ENCODE measurements at regions not wholly inside any gene's neighbourhood (a gene's known extent, or its start where the extent isn't known, plus 50 kb on each side); places are given as distances from the start of the nearest gene placed in this dataset.

- Histone ChIP-seq H3K4me2 (ENCODE audit: insufficient read depth, low read length) (no peak overlapping the region), H2AFZ (ENCODE audit: low read depth, low read length) (no peak overlapping the region), H3K27ac (ENCODE audit: insufficient read depth, low read depth, low read length) (no peak overlapping the region), H4K20me1 (replicated peaks; ENCODE audit: control insufficient read depth, extremely low read depth, insufficient read depth, low read length) (no peaks in the 10 kb centered on the region), H3K4me1 (ENCODE audit: control insufficient read depth, extremely low read depth, insufficient read depth, low read length) (no peaks in the 10 kb centered on the region), H3K4me3 (replicated peaks in 1 of 3; ENCODE audit: insufficient read depth in 1 of 3, low read depth in 1 of 3, low read length in 3 of 3) (no peak overlapping the region), H3K36me3 (ENCODE audit: control insufficient read depth in 2 of 2, extremely low read depth in 1 of 2, insufficient read depth in 2 of 2, low read length in 2 of 2) (no peaks in the 10 kb centered on the region), H3K9me1 (replicated peaks; ENCODE audit: control insufficient read depth, extremely low read depth, insufficient read depth, low read length) (no peaks in the 10 kb centered on the region), H3K79me2 (ENCODE audit: control insufficient read depth, insufficient read depth, low read length) (no peaks in the 10 kb centered on the region), H3K9ac (replicated peaks; ENCODE audit: extremely low read depth, insufficient read depth, low read length) (no peak overlapping the region), H3K27me3 (ENCODE audit: control insufficient read depth in 2 of 2, insufficient read depth in 2 of 2, low read length in 2 of 2) (no peaks in the 10 kb centered on the region), H3K9me3 (replicated peaks; ENCODE audit: control insufficient read depth, insufficient read depth, low read length) (no peaks in the 10 kb centered on the region)
- DNase-seq (ENCODE audit: low read depth, low spot score) (no peak), FAIRE-seq (no peak)
- intact Hi-C loops (cut with micrococcal nuclease) = no loop called here
- ChIA-PET CTCF (interaction anchor here (1.4 kb wide), 1 partner anchor 98 kb away, joined by 4 read pairs; no protein-coding TSS in a partner anchor), POLR2A (no interaction called here)
- dilution Hi-C loops (cut with MboI; ENCODE audit: extremely low pct_ligation_motif_present, low sequenced_read_pairs) = no loop called here
- TF ChIP-seq FOS (IDR thresholded peaks at IDR 0.05; ENCODE audit: borderline replicate concordance, insufficient read depth, low read length) (no peak), MYC (IDR thresholded peaks at IDR 0.05; ENCODE audit: low read depth, low read length) (no peak)
- BruUV-seq (replicated peaks) = no TSS peak
Measured at GRCh38 chr20:8951164-8951563, 117.7 kb upstream of the PLCB4 start.

GRCh38 chr20:8952721-8953120 is 116.2 kb upstream of the PLCB4 start:
- Histone ChIP-seq H3K4me3 (replicated peaks in 1 of 3; ENCODE audit: insufficient read depth in 1 of 3, low read depth in 1 of 3, low read length in 3 of 3) (no peak overlapping the region), H4K20me1 (replicated peaks; ENCODE audit: control insufficient read depth, extremely low read depth, insufficient read depth, low read length) (no peaks in the 10 kb centered on the region), H3K4me2 (ENCODE audit: insufficient read depth, low read length) (no peak overlapping the region), H3K27me3 (ENCODE audit: control insufficient read depth in 2 of 2, insufficient read depth in 2 of 2, low read length in 2 of 2) (no peaks in the 10 kb centered on the region), H2AFZ (ENCODE audit: low read depth, low read length) (no peak overlapping the region), H3K27ac (ENCODE audit: insufficient read depth, low read depth, low read length) (no peak overlapping the region), H3K9me1 (replicated peaks; ENCODE audit: control insufficient read depth, extremely low read depth, insufficient read depth, low read length) (no peaks in the 10 kb centered on the region), H3K4me1 (ENCODE audit: control insufficient read depth, extremely low read depth, insufficient read depth, low read length) (no peaks in the 10 kb centered on the region), H3K9ac (replicated peaks; ENCODE audit: extremely low read depth, insufficient read depth, low read length) (no peak overlapping the region), H3K36me3 (ENCODE audit: control insufficient read depth in 2 of 2, extremely low read depth in 1 of 2, insufficient read depth in 2 of 2, low read length in 2 of 2) (no peaks in the 10 kb centered on the region), H3K9me3 (replicated peaks; ENCODE audit: control insufficient read depth, insufficient read depth, low read length) (no peaks in the 10 kb centered on the region), H3K79me2 (ENCODE audit: control insufficient read depth, insufficient read depth, low read length) (no peaks in the 10 kb centered on the region)
- CTCF ChIA-PET = no interaction called here
- dilution Hi-C loops (cut with MboI; ENCODE audit: extremely low pct_ligation_motif_present, low sequenced_read_pairs) = no loop called here
- TF ChIP-seq MAX (IDR thresholded peaks at IDR 0.05; ENCODE audit: insufficient read depth, insufficient read length) = no peak
- TF ChIP-seq GATA2 (IDR thresholded peaks at IDR 0.05; ENCODE audit: insufficient read depth, insufficient read length, low read depth, low read length) = no peak
- no peak for TF ChIP-seq POLR2A (IDR thresholded peaks at IDR 0.05; ENCODE audit: low read depth, low read length)
- no peak for TF ChIP-seq JUN (IDR thresholded peaks at IDR 0.05; ENCODE audit: borderline replicate concordance, insufficient read depth, insufficient read length, low read depth)
- no peak for TF ChIP-seq POLR2AphosphoS5 (IDR thresholded peaks at IDR 0.05; ENCODE audit: insufficient read depth, low read depth, low read length)
- no peak for TF ChIP-seq EZH2 (IDR thresholded peaks at IDR 0.05; ENCODE audit: borderline replicate concordance, low read depth, low read length, severe bottlenecking)
- TF ChIP-seq, protein P1, sequence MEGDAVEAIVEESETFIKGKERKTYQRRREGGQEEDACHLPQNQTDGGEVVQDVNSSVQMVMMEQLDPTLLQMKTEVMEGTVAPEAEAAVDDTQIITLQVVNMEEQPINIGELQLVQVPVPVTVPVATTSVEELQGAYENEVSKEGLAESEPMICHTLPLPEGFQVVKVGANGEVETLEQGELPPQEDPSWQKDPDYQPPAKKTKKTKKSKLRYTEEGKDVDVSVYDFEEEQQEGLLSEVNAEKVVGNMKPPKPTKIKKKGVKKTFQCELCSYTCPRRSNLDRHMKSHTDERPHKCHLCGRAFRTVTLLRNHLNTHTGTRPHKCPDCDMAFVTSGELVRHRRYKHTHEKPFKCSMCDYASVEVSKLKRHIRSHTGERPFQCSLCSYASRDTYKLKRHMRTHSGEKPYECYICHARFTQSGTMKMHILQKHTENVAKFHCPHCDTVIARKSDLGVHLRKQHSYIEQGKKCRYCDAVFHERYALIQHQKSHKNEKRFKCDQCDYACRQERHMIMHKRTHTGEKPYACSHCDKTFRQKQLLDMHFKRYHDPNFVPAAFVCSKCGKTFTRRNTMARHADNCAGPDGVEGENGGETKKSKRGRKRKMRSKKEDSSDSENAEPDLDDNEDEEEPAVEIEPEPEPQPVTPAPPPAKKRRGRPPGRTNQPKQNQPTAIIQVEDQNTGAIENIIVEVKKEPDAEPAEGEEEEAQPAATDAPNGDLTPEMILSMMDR (IDR thresholded peaks at IDR 0.05; ENCODE audit: extremely low read depth in 1 of 2, insufficient read depth in 1 of 2, low read depth in 1 of 2, low read length in 2 of 2) = no peak
- TF ChIP-seq MYC (IDR thresholded peaks at IDR 0.05; ENCODE audit: low read depth, low read length) = no peak
- no peak for TF ChIP-seq FOS (IDR thresholded peaks at IDR 0.05; ENCODE audit: borderline replicate concordance, insufficient read depth, low read length)
- POLR2A ChIA-PET = no interaction called here
- intact Hi-C loops (cut with micrococcal nuclease) = no loop called here
- BruUV-seq (replicated peaks) = no TSS peak
- no peak for FAIRE-seq
- no peak for DNase-seq (ENCODE audit: low read depth, low spot score)
